IMR-90 (cell line): ENCODE measurements at regions not wholly inside any gene's neighbourhood (a gene's known extent, or its start where the extent isn't known, plus 50 kb on each side); places are given as distances from the start of the nearest gene placed in this dataset.

ENCODE experiments used
- ATAC-seq: fragments of 200-7000 bp; cut with Tn5 transposase; 2 replicates; pipeline ENCODE4 v1.9.1; 2020; ENCODE audit warnings: low read depth, mild to moderate bottlenecking, moderate library complexity
- BruUV-seq: library from RNA; stranded (reverse); fragments of 400-500 nt; replicated peaks from 2 replicates; lab custom pipeline; 2021; lab: Mats Ljungman, UMichigan
- CTCF ChIA-PET: fragments of 300-600 bp; formaldehyde crosslinking; extraction: SDS; loops from one replicate; lab custom pipeline; 2021; ENCODE audit warnings: antibody characterized with exemption; lab: Yijun Ruan, JAX
- POLR2A ChIA-PET: fragments of 300-600 bp; sonication (Branson Sonifier 250); formaldehyde crosslinking; loops from one replicate; lab custom pipeline; 2022; ENCODE audit warnings: antibody characterized with exemption; ENCODE audit not compliant: unreplicated experiment; lab: Charles Lee
- DNase-seq: peaks from one replicate; pipeline ENCODE4 v3.0.0; 2013
- H2AFZ ChIP-seq: replicated peaks from 2 replicates; pipeline ENCODE3; 2013; ENCODE audit warnings: low read length, mild to moderate bottlenecking; ENCODE audit not compliant: poor library complexity
- H2AK5ac ChIP-seq: 2 replicates; pipeline ENCODE4 v1.6.1; 2013; ENCODE audit warnings: low read depth, low read length, inconsistent platforms
- H2AK9ac ChIP-seq: replicated peaks from 2 replicates; pipeline ENCODE3; 2013; ENCODE audit warnings: mild to moderate bottlenecking, low read depth, low read length, moderate library complexity; ENCODE audit not compliant: poor library complexity
- H2BK120ac ChIP-seq: 2 replicates; pipeline ENCODE4 v1.6.1; 2013; ENCODE audit warnings: low read depth, low read length, inconsistent platforms
- H2BK15ac ChIP-seq: 3 replicates; pipeline ENCODE4 v1.6.1; 2013; ENCODE audit warnings: low read depth, low read length, inconsistent platforms
- H2BK20ac ChIP-seq: 2 replicates; pipeline ENCODE4 v1.6.1; 2013; ENCODE audit warnings: low read depth, mild to moderate bottlenecking, inconsistent platforms, low read length, moderate library complexity
- H2BK5ac ChIP-seq: 2 replicates; pipeline ENCODE4 v1.6.1; 2013; ENCODE audit warnings: mild to moderate bottlenecking, low read depth, low read length, inconsistent platforms; ENCODE audit not compliant: poor library complexity, severe bottlenecking
- H3K14ac ChIP-seq: replicated peaks from 2 replicates; pipeline ENCODE4 v1.6.1; 2013; ENCODE audit warnings: low read depth, low read length, inconsistent platforms
- H3K18ac ChIP-seq: 2 replicates; pipeline ENCODE4 v1.6.1; 2013; ENCODE audit warnings: low read depth, low read length, control low read depth
- H3K23ac ChIP-seq: 2 replicates; pipeline ENCODE4 v1.6.1; 2013; ENCODE audit warnings: low read depth, low read length, inconsistent platforms
- H3K27ac ChIP-seq: 2 replicates; pipeline ENCODE4 v1.5.1; 2013; ENCODE audit warnings: mild to moderate bottlenecking, control low read depth, low read length; ENCODE audit not compliant: insufficient read depth
- H3K27me3 ChIP-seq: 2 replicates; pipeline ENCODE4 v1.6.1; 2013; ENCODE audit warnings: low read length; ENCODE audit not compliant: control insufficient read depth, insufficient read depth
- H3K36me3 ChIP-seq: 2 replicates; pipeline ENCODE4 v1.6.1; 2013; ENCODE audit warnings: low read length, mixed read lengths; ENCODE audit not compliant: control insufficient read depth, insufficient read depth
- H3K4ac ChIP-seq: 2 replicates; pipeline ENCODE4 v1.6.1; 2013; ENCODE audit warnings: low read depth, low read length, inconsistent platforms
- H3K4me1 ChIP-seq: 2 replicates; pipeline ENCODE4 v1.6.1; 2013; ENCODE audit warnings: low read length, mixed read lengths; ENCODE audit not compliant: control insufficient read depth, insufficient read depth
- H3K4me2 ChIP-seq: 2 replicates; pipeline ENCODE4 v1.6.1; 2013; ENCODE audit warnings: low read depth, mild to moderate bottlenecking, control low read depth, low read length, moderate library complexity
- H3K4me3 ChIP-seq: 2 replicates; pipeline ENCODE4 v1.5.1; 2013; ENCODE audit warnings: low read depth, mild to moderate bottlenecking, control low read depth, low read length, moderate library complexity; ENCODE audit not compliant: insufficient read depth
- H3K56ac ChIP-seq: 2 replicates; pipeline ENCODE4 v1.6.1; 2013; ENCODE audit warnings: low read length, inconsistent platforms; ENCODE audit not compliant: insufficient read depth; ENCODE audit errors: extremely low read depth
- H3K79me1 ChIP-seq, 2 experiments: 2 replicates each; pipeline ENCODE4 v1.6.1; 2013; ENCODE audit warnings: low read length in 2 of 2, inconsistent platforms in 1 of 2, low read depth in 1 of 2
- H3K9ac ChIP-seq: 2 replicates; pipeline ENCODE4 v1.6.1; 2013; ENCODE audit warnings: low read depth, low read length, control low read depth
- H3K9me1 ChIP-seq: 2 replicates; pipeline ENCODE4 v1.6.1; 2013; ENCODE audit warnings: low read length, inconsistent platforms; ENCODE audit not compliant: insufficient read depth
- H3K9me3 ChIP-seq: 2 replicates; pipeline ENCODE4 v1.6.1; 2013; ENCODE audit warnings: low read length; ENCODE audit not compliant: control insufficient read depth, insufficient read depth
- H4K20me1 ChIP-seq: 2 replicates; pipeline ENCODE4 v1.6.1; 2013; ENCODE audit warnings: low read length, inconsistent platforms; ENCODE audit not compliant: insufficient read depth
- H4K5ac ChIP-seq: 2 replicates; pipeline ENCODE4 v1.6.1; 2013; ENCODE audit warnings: mild to moderate bottlenecking, low read depth, low read length, control low read depth
- H4K8ac ChIP-seq, 2 experiments: 2 replicates each; pipeline ENCODE4 v1.6.1; 2013; ENCODE audit warnings: low read depth in 2 of 2, low read length in 2 of 2, control low read depth in 1 of 2, inconsistent platforms in 1 of 2
- H4K91ac ChIP-seq: 2 replicates; pipeline ENCODE4 v1.6.1; 2013; ENCODE audit warnings: low read depth, low read length, inconsistent platforms; ENCODE audit not compliant: insufficient read depth
- BHLHE40 ChIP-seq: fragments of 150-350 bp; IDR thresholded peaks from 2 replicates; pipeline ENCODE4 v1.6.1; 2016; ENCODE audit warnings: mild to moderate bottlenecking, low read depth, low read length
- CEBPB ChIP-seq: IDR thresholded peaks from 2 replicates; pipeline ENCODE4 v1.6.1; 2012; ENCODE audit warnings: low read depth, low read length, improper control_type of control experiment
- FOS ChIP-seq: fragments of 150-350 bp; IDR thresholded peaks from 2 replicates; pipeline ENCODE4 v1.6.1; 2016; ENCODE audit warnings: low read depth, low read length
- MAFK ChIP-seq: IDR thresholded peaks from 2 replicates; pipeline ENCODE4 v1.6.1; 2012; ENCODE audit warnings: low read depth, low read length, improper control_type of control experiment
- WGBS, 2 experiments: methylation state at CpG; one replicate each; pipeline versions ENCODE4 v1.1.5 to v1.1.7; 2013; ENCODE audit warnings: missing lambda C conversion rate in 2 of 2; ENCODE audit not compliant: insufficient read length in 1 of 2; ENCODE audit errors: extremely low coverage in 2 of 2; 5-methylcytosine and 5-hydroxymethylcytosine counted together
- dilution Hi-C: fragments of 300-500 bp; cut with HindIII; formaldehyde crosslinking; loops from one replicate; pipeline ENCODE4 v1.14.3; 2018; ENCODE audit warnings: low sequenced_read_pairs; ENCODE audit not compliant: unreplicated experiment
- in situ Hi-C: fragments of 300-500 bp; cut with MboI; formaldehyde crosslinking; loops from 3 replicates; pipeline ENCODE4 v1.14.3; 2019; ENCODE audit warnings: low sequenced_read_pairs, inconsistent platforms, mixed read lengths
- intact Hi-C: fragments of 100-400 bp; cut with micrococcal nuclease; formaldehyde crosslinking; loops from 2 replicates; pipeline ENCODE4 v1.10.0; 2022
- TF ChIP-seq, protein P1 (sequence below): fragments of 150-350 bp; IDR thresholded peaks from 2 replicates; pipeline ENCODE4 v1.6.1; 2017; ENCODE audit warnings: mild to moderate bottlenecking, antibody characterized with exemption, low read length, low read depth

DNA sequence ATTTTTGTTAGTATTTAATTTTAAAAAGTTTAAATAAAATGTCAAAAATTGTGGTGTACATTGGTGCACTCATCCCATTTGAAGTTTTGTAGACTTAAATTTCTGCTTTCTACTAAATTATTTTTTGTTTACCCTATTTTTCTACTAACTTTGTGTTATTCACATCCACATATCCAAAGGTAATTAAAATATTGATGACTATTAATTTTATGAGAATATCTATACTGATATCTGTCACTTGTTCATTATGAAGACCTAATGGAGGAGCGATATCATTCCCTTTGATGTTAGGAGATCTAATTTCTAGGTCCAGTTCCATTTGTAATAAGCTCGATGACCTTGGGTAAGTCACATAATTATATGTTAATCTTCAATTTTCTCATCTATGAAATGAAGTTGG lies 325.7 kb upstream of the STXBP6 start:
- no peak overlapping the region for H3K4me2 ChIP-seq
- ATAC-seq (no peak), DNase-seq (no peak)
- H4K8ac ChIP-seq: no peak overlapping the region
- no peak overlapping the region for H3K9ac ChIP-seq
- H2BK20ac ChIP-seq: no peak overlapping the region
- H3K9me3 ChIP-seq: peaks cover 5% of the 10 kb centered on the region
- no peak overlapping the region for H3K23ac ChIP-seq
- H3K27ac ChIP-seq: no peak overlapping the region
- no peak overlapping the region for H3K14ac ChIP-seq
- no peak overlapping the region for H3K18ac ChIP-seq
- POLR2A ChIA-PET: no interaction called here
- no TSS peak for BruUV-seq
- no peaks in the 10 kb centered on the region for H3K27me3 ChIP-seq
- H2BK120ac ChIP-seq: no peak overlapping the region
- in situ Hi-C loops: no loop called here
- H2BK5ac ChIP-seq: no peak overlapping the region
- no peak overlapping the region for H3K4me3 ChIP-seq
- H2AFZ ChIP-seq: no peak overlapping the region
- H4K5ac ChIP-seq: no peak overlapping the region
- no peak overlapping the region for H2AK5ac ChIP-seq
- H3K56ac ChIP-seq: no peak overlapping the region
- TF ChIP-seq BHLHE40 (no peak), MAFK (no peak), CEBPB (no peak), FOS (no peak)
- TF ChIP-seq, protein P1, sequence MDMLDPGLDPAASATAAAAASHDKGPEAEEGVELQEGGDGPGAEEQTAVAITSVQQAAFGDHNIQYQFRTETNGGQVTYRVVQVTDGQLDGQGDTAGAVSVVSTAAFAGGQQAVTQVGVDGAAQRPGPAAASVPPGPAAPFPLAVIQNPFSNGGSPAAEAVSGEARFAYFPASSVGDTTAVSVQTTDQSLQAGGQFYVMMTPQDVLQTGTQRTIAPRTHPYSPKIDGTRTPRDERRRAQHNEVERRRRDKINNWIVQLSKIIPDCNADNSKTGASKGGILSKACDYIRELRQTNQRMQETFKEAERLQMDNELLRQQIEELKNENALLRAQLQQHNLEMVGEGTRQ: no peak
- H4K91ac ChIP-seq: no peak overlapping the region
- no peak overlapping the region for H3K4ac ChIP-seq
- H2AK9ac ChIP-seq: no peak overlapping the region
- dilution Hi-C loops: no loop called here
- no peak overlapping the region for H2BK15ac ChIP-seq
- H3K79me1 ChIP-seq: no peaks in the 10 kb centered on the region
- CTCF ChIA-PET: no interaction called here
- no peaks in the 10 kb centered on the region for H4K20me1 ChIP-seq
- H3K36me3 ChIP-seq: no peaks in the 10 kb centered on the region
- H3K9me1 ChIP-seq: no peaks in the 10 kb centered on the region
- WGBS, 2 experiments: no CpG with 5 or more reads among the region's 2 CpGs
- no peaks in the 10 kb centered on the region for H3K4me1 ChIP-seq
- intact Hi-C loops: no loop called here
